A549 (cell line): ENCODE measurements at regions not wholly inside any gene's neighbourhood (a gene's known extent, or its start where the extent isn't known, plus 50 kb on each side); places are given as distances from the start of the nearest gene placed in this dataset.

ENCODE experiments used
- ATAC-seq, 2 experiments: fragments of 200-7000 bp in 1 of 2; fragments of >200 bp in 1 of 2; cut with Nextera tagmentation in 1 of 2; cut with Tn5 transposase in 1 of 2; 3 replicates each; pipeline versions ENCODE4 v1.8.0 to v1.9.1; 2018 to 2020; ENCODE audit warnings: mild to moderate bottlenecking in 1 of 2, moderate library complexity in 1 of 2
- CTCF ChIA-PET: fragments of 300-600 bp; sonication (Branson Sonifier 250); formaldehyde crosslinking; extraction: SDS; loops from one replicate; lab custom pipeline; 2021; ENCODE audit warnings: antibody characterized with exemption, inconsistent platforms; lab: Yijun Ruan, JAX
- POLR2A ChIA-PET: fragments of 350-600 bp; formaldehyde crosslinking; extraction: SDS; loops from one replicate; lab custom pipeline; 2021; ENCODE audit warnings: antibody characterized with exemption, inconsistent platforms; lab: Yijun Ruan, JAX
- DNase-seq, 2 experiments: peaks; one replicate each; pipeline versions ENCODE4 v3.0.0 to v3.0.0-alpha.2; 2011 to 2016; ENCODE audit warnings: low read depth in 1 of 2, low spot score in 1 of 2
- FAIRE-seq: peaks from 2 replicates; lab custom pipeline; 2011; peaks lifted over from hg19 to GRCh38; lab: Jason Lieb, UNC
- H3K27ac ChIP-seq, 2 experiments: fragments of >200 bp; sonication (Bioruptor Twin); formaldehyde crosslinking; 3 replicates each; pipeline ENCODE4 v1.5.1; 2016 to 2017
- H3K4me1 ChIP-seq: fragments of >200 bp; sonication (Bioruptor Twin); formaldehyde crosslinking; 3 replicates; pipeline ENCODE4 v1.6.1; 2016
- H3K4me2 ChIP-seq: fragments of >200 bp; sonication (Bioruptor Twin); formaldehyde crosslinking; 3 replicates; pipeline ENCODE4 v1.6.1; 2016
- H3K4me3 ChIP-seq: fragments of >200 bp; sonication (Bioruptor Twin); formaldehyde crosslinking; 3 replicates; pipeline ENCODE4 v1.5.1; 2016
- H3K9me3 ChIP-seq: fragments of >200 bp; sonication (Bioruptor Twin); formaldehyde crosslinking; 3 replicates; pipeline ENCODE4 v1.6.1; 2016
- BHLHE40 ChIP-seq: IDR thresholded peaks from 2 replicates; pipeline ENCODE4 v1.6.1; 2012; ENCODE audit warnings: low read depth, low read length, inconsistent platforms
- CBX8 ChIP-seq: fragments of 200-600 bp; sonication (generic); IDR thresholded peaks from 2 replicates; pipeline ENCODE4 v1.6.1; 2016
- CEBPB ChIP-seq, 2 experiments: fragments of >200 bp in 1 of 2; sonication (Bioruptor Twin) in 1 of 2; formaldehyde crosslinking in 1 of 2; IDR thresholded peaks; 2 replicates each; pipeline ENCODE4 v1.6.1; 2012 to 2016
- CHD2 ChIP-seq: fragments of 150-350 bp; IDR thresholded peaks from 2 replicates; pipeline ENCODE4 v1.6.1; 2014; ENCODE audit warnings: low read length; ENCODE audit not compliant: partially characterized antibody
- CHD4 ChIP-seq: fragments of 200-600 bp; sonication (generic); IDR thresholded peaks from 2 replicates; pipeline ENCODE4 v1.6.1; 2016; ENCODE audit warnings: antibody characterized with exemption, mild to moderate bottlenecking, borderline replicate concordance
- EHMT2 ChIP-seq: fragments of 200-600 bp; sonication (generic); IDR thresholded peaks from 2 replicates; pipeline ENCODE4 v1.6.1; 2016; ENCODE audit warnings: antibody characterized with exemption, low read depth, mild to moderate bottlenecking, moderate library complexity
- EP300 ChIP-seq, 2 experiments: fragments of >200 bp; sonication (Bioruptor Twin); formaldehyde crosslinking; IDR thresholded peaks; 2 replicates in 1 of 2; 3 replicates in 1 of 2; pipeline ENCODE4 v1.6.1; 2016 to 2017
- ESRRA ChIP-seq: fragments of 150-350 bp; IDR thresholded peaks from 2 replicates; pipeline ENCODE4 v1.6.1; 2014; ENCODE audit warnings: mild to moderate bottlenecking, low read length, borderline replicate concordance
- HDAC2 ChIP-seq: fragments of 200-600 bp; sonication (generic); IDR thresholded peaks from 2 replicates; pipeline ENCODE4 v1.6.1; 2016
- HES2 ChIP-seq: fragments of >200 bp; sonication (Bioruptor Twin); formaldehyde crosslinking; IDR thresholded peaks from 2 replicates; pipeline ENCODE4 v1.6.1; 2016
- HEYL ChIP-seq: fragments of 250-450 bp; sonication (Bioruptor Pico); IDR thresholded peaks from 2 replicates; pipeline ENCODE4 v1.8.0; 2021; ENCODE audit warnings: mild to moderate bottlenecking, moderate library complexity
- HOXB13 ChIP-seq: fragments of 250-450 bp; sonication (Bioruptor Pico); IDR thresholded peaks from 2 replicates; pipeline ENCODE4 v1.5.0; 2020; ENCODE audit warnings: low read depth, mild to moderate bottlenecking, moderate library complexity
- KDM1A ChIP-seq: fragments of 200-600 bp; sonication (generic); IDR thresholded peaks from 2 replicates; pipeline ENCODE4 v1.6.1; 2016; ENCODE audit warnings: low read depth, mild to moderate bottlenecking
- KDM5A ChIP-seq: fragments of 200-600 bp; sonication (generic); IDR thresholded peaks from 2 replicates; pipeline ENCODE4 v1.6.1; 2016; ENCODE audit warnings: antibody characterized with exemption, mild to moderate bottlenecking
- MAFK ChIP-seq: fragments of 450-650 bp; IDR thresholded peaks from 2 replicates; pipeline ENCODE4 v1.6.1; 2014; ENCODE audit not compliant: partially characterized antibody
- MAX ChIP-seq: IDR thresholded peaks from 2 replicates; pipeline ENCODE4 v1.6.1; 2012
- NFE2L2 ChIP-seq: fragments of 150-350 bp; conservative IDR thresholded peaks from 2 replicates; pipeline ENCODE4 v1.6.1; 2014; ENCODE audit warnings: low read length
- POLR2A ChIP-seq: IDR thresholded peaks from 2 replicates; pipeline ENCODE4 v1.6.1; 2012; ENCODE audit warnings: mild to moderate bottlenecking, low read length
- RAD21 ChIP-seq, 2 experiments: fragments of >200 bp in 1 of 2; sonication (Bioruptor Twin) in 1 of 2; formaldehyde crosslinking in 1 of 2; IDR thresholded peaks in 1 of 2; conservative IDR thresholded peaks in 1 of 2; 2 replicates in 1 of 2; 3 replicates in 1 of 2; pipeline ENCODE4 v1.6.1; 2012 to 2018; ENCODE audit warnings: inconsistent platforms in 1 of 2
- REST ChIP-seq: fragments of 200-600 bp; sonication (generic); IDR thresholded peaks from 2 replicates; pipeline ENCODE4 v1.6.1; 2016; ENCODE audit warnings: antibody characterized with exemption, mild to moderate bottlenecking, moderate library complexity
- SREBF2 ChIP-seq: fragments of 450-650 bp; IDR thresholded peaks from 2 replicates; pipeline ENCODE4 v1.6.1; 2014; ENCODE audit warnings: mild to moderate bottlenecking, moderate library complexity
- TFCP2L1 ChIP-seq: fragments of 250-450 bp; sonication (Bioruptor Pico); IDR thresholded peaks from 2 replicates; pipeline ENCODE4 v1.5.0; 2021; ENCODE audit warnings: mild to moderate bottlenecking
- TP53 ChIP-seq: fragments of 250-450 bp; sonication (Bioruptor Pico); IDR thresholded peaks from 2 replicates; pipeline ENCODE4 v1.5.0; 2021; ENCODE audit warnings: mild to moderate bottlenecking, moderate library complexity
- USF2 ChIP-seq: fragments of 450-650 bp; IDR thresholded peaks from 2 replicates; pipeline ENCODE4 v1.6.1; 2014; ENCODE audit warnings: antibody characterized with exemption
- ZC3H11A ChIP-seq: fragments of 450-650 bp; IDR thresholded peaks from 2 replicates; pipeline ENCODE4 v1.6.1; 2014; ENCODE audit warnings: antibody characterized with exemption, mild to moderate bottlenecking
- ZSCAN20 ChIP-seq: fragments of 250-450 bp; sonication (Bioruptor Pico); IDR thresholded peaks from 2 replicates; pipeline ENCODE4 v1.8.0; 2022; ENCODE audit warnings: mild to moderate bottlenecking, moderate library complexity
- WGBS: methylation state at CpG from one replicate; pipeline ENCODE4 v1.1.6; 2017; ENCODE audit errors: missing lambda C conversion rate; 5-methylcytosine and 5-hydroxymethylcytosine counted together

- Histone ChIP-seq H3K4me3 (no peak overlapping the region), H3K4me1 (no peaks in the 10 kb centered on the region), H3K4me2 (no peak overlapping the region), H3K9me3 (no peaks in the 10 kb centered on the region), H3K27ac (no peak overlapping the region)
- no peak for ATAC-seq
- ChIA-PET POLR2A (no interaction called here), CTCF (no interaction called here)
- no peak for FAIRE-seq
- TF ChIP-seq MAX (no peak), ZC3H11A (no peak), MAFK (no peak), SREBF2 (no peak), KDM1A (no peak), HDAC2 (no peak), CBX8 (no peak), NFE2L2 (no peak), HOXB13 (CRISPR knock-in tag) (no peak), CHD2 (no peak)
- WGBS, result 12% methylated on average over 6 of the region's 7 CpGs
- DNase-seq, result no peak
These were observed 782.2 kb upstream of the RGMB start for GRCh38 chr5:97991236-97991635.

- ATAC-seq, result no peak
- no peaks in the 10 kb centered on the region for H3K9me3 ChIP-seq
- DNase-seq, result no peak
- no peak overlapping the region for H3K4me3 ChIP-seq
- H3K4me2 ChIP-seq, result no peak overlapping the region
- H3K27ac ChIP-seq, result no peak overlapping the region
- H3K4me1 ChIP-seq, result no peaks in the 10 kb centered on the region
- no peak for FAIRE-seq
- TF ChIP-seq CEBPB (IDR thresholded peaks at IDR 0.05) (no peak), CHD4 (no peak), EHMT2 (no peak)
- TF ChIP-seq, all 56 proteins: peak for 0
- ChIA-PET POLR2A (no interaction called here), CTCF (no interaction called here)
These were observed 774.5 kb upstream of the RGMB start for GRCh38 chr5:97998941-97999340.

GRCh38 chr5:98004463-98004862, 769.0 kb upstream of the RGMB start:
- Histone ChIP-seq H3K27ac (no peak overlapping the region), H3K4me2 (no peak overlapping the region), H3K4me3 (no peak overlapping the region), H3K9me3 (no peaks in the 10 kb centered on the region; the same call in 2 of the 3 replicates), H3K4me1 (no peaks in the 10 kb centered on the region)
- POLR2A ChIA-PET, result no interaction called here
- no peak for ATAC-seq
- no peak for TF ChIP-seq REST
- TF ChIP-seq ZSCAN20 (CRISPR knock-in tag), result no peak
- TF ChIP-seq ESRRA, result no peak
- no peak for TF ChIP-seq RAD21 (conservative IDR thresholded peaks at IDR 0.05 in 1 of 2, IDR thresholded peaks at IDR 0.05 in 1 of 2)
- no peak for TF ChIP-seq BHLHE40
- no peak for TF ChIP-seq CHD2
- TF ChIP-seq CBX8, result no peak
- no peak for TF ChIP-seq TFCP2L1 (CRISPR knock-in tag)
- TF ChIP-seq HEYL (CRISPR knock-in tag), result no peak
- TF ChIP-seq POLR2A, result no peak
- TF ChIP-seq TP53 (CRISPR knock-in tag), result no peak
- no peak for TF ChIP-seq EP300 (IDR thresholded peaks at IDR 0.05)
- no peak for TF ChIP-seq HES2
- TF ChIP-seq USF2, result no peak
- no peak for TF ChIP-seq KDM5A
- WGBS, result 27% methylated on average over 3 of the region's 3 CpGs
- DNase-seq, result no peak
- no peak for FAIRE-seq
- CTCF ChIA-PET, result no interaction called here
